Suprapubic skin (tissue), 4 donors: ENCODE measurements at regions not wholly inside any gene's neighbourhood (a gene's known extent, or its start where the extent isn't known, plus 50 kb on each side); places are given as distances from the start of the nearest gene placed in this dataset.
"Not testable (repeated sequence)": the region's sequence is repeated elsewhere in the genome, so short reads cannot be mapped to it uniquely, and the experiment has no call there.

Source experiments
- DNase-seq, 2 donors: peaks; one replicate each; pipeline ENCODE4 v3.0.0-alpha.2; 2019; ENCODE audit warnings: low spot score in 2 of 2
- H3K27ac ChIP-seq: fragments of 200-600 bp; sonication (generic); one replicate; pipeline ENCODE4 v1.5.1; 2019
- H3K27me3 ChIP-seq: fragments of 200-600 bp; sonication (generic); one replicate; pipeline ENCODE4 v1.5.1; 2019
- H3K36me3 ChIP-seq: fragments of 200-600 bp; sonication (generic); one replicate; pipeline ENCODE4 v1.5.1; 2019
- H3K4me1 ChIP-seq: fragments of 200-600 bp; sonication (generic); one replicate; pipeline ENCODE4 v1.5.1; 2019
- H3K4me3 ChIP-seq: fragments of 200-600 bp; sonication (generic); one replicate; pipeline ENCODE4 v1.5.1; 2019; ENCODE audit warnings: mild to moderate bottlenecking
- H3K9me3 ChIP-seq: fragments of 200-600 bp; sonication (generic); one replicate; pipeline ENCODE4 v1.5.1; 2019
- EP300 ChIP-seq: sonication (generic); formaldehyde crosslinking; IDR thresholded peaks from one replicate; pipeline ENCODE4 v1.6.1; 2017; ENCODE audit warnings: antibody characterized with exemption
- POLR2A ChIP-seq, 2 donors: fragments of 450-650 bp; IDR thresholded peaks; one replicate each; pipeline ENCODE4 v1.6.1; 2017; ENCODE audit warnings: antibody characterized with exemption in 2 of 2, mild to moderate bottlenecking in 2 of 2, moderate library complexity in 2 of 2
- POLR2AphosphoS5 ChIP-seq, 3 donors: sonication (generic); formaldehyde crosslinking; IDR thresholded peaks; one replicate each; pipeline ENCODE4 v1.6.1; 2017; ENCODE audit warnings: antibody characterized with exemption in 3 of 3
- WGBS: methylation state at CpG from one replicate; pipeline ENCODE4 v1.1.5; 2018; 5-methylcytosine and 5-hydroxymethylcytosine counted together
- TF ChIP-seq, protein P1 (sequence below), 2 donors: fragments of 200-600 bp in 1 of 2; fragments of 450-650 bp in 1 of 2; sonication (generic) in 1 of 2; IDR thresholded peaks; one replicate each; pipeline ENCODE4 v1.5.1; 2016 to 2019; ENCODE audit warnings: antibody characterized with exemption in 2 of 2, mild to moderate bottlenecking in 1 of 2, moderate library complexity in 1 of 2

DNA sequence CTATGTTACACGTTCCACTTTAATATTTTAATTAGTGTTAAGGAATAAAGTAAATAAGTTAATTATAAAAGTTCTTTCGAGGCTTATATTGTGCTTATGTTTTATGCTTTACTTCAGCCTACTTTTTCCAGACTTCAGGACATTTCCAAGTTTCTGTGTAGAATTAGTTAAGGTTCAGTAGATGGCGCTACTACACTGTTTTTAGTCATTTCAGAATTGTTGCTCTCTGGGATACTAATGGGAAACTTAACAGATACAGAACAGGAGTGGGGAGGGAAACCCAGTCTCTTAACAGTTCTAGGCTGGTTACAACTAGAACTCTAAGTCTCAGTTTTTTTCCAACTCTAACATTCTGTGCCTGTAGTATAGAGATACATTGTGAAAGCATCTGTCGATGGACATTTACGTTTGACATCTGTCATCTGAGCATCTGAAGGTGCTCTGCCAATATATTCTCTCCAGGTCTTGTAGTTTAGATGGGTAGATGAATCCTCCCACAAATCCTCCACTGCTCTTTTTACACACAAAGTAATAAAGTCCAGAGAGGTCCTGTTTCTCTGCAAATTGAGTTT, 56.8 kb upstream of the FAM171A1 start:
- DNase-seq, result no peak

DNA sequence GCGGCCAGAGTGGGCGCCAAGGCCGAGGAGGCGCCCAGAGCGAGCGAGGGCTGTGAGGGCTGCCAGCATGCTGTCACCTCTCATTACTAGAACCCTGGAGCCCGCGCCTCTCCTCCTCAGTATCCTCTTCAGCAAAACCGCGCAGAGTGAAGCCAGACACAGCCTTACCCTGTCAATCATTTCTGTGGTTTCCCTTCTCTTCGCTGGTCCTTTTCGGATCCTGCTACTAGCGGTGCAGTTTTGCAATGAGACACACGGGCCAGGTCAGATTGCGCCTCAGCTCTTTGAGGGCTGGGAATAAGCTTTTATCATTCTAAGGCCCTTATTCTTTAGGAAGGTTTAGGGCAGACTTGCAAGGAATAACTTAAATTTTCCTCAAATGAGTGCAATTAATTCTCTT, 55.5 kb upstream of the FAM171A1 start:
- Histone ChIP-seq H3K27me3 (no peaks in the 10 kb centered on the region), H3K27ac (no peak overlapping the region), H3K4me1 (no peaks in the 10 kb centered on the region), H3K9me3 (no peaks in the 10 kb centered on the region), H3K36me3 (no peaks in the 10 kb centered on the region), H3K4me3 (no peak overlapping the region)
- TF ChIP-seq POLR2AphosphoS5 (IDR thresholded peaks at IDR 0.05) (no peak), EP300 (no peak)
- 88% methylated on average over 9 of the region's 15 CpGs for WGBS
- DNase-seq, result no peak

More for the DNA sequence above, 56.8 kb upstream of the FAM171A1 start:
- H3K27ac ChIP-seq, result no peak overlapping the region
- H3K4me1 ChIP-seq, result no peaks in the 10 kb centered on the region
- H3K27me3 ChIP-seq, result no peaks in the 10 kb centered on the region
- WGBS, result 36% methylated on average over 5 of the region's 5 CpGs
- H3K36me3 ChIP-seq, result no peaks in the 10 kb centered on the region
- no peaks in the 10 kb centered on the region for H3K9me3 ChIP-seq
- TF ChIP-seq, protein P1, sequence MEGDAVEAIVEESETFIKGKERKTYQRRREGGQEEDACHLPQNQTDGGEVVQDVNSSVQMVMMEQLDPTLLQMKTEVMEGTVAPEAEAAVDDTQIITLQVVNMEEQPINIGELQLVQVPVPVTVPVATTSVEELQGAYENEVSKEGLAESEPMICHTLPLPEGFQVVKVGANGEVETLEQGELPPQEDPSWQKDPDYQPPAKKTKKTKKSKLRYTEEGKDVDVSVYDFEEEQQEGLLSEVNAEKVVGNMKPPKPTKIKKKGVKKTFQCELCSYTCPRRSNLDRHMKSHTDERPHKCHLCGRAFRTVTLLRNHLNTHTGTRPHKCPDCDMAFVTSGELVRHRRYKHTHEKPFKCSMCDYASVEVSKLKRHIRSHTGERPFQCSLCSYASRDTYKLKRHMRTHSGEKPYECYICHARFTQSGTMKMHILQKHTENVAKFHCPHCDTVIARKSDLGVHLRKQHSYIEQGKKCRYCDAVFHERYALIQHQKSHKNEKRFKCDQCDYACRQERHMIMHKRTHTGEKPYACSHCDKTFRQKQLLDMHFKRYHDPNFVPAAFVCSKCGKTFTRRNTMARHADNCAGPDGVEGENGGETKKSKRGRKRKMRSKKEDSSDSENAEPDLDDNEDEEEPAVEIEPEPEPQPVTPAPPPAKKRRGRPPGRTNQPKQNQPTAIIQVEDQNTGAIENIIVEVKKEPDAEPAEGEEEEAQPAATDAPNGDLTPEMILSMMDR (IDR thresholded peaks at IDR 0.05), result peak in 1 of 2 donors; percentile 13
- TF ChIP-seq EP300, result no peak
- no peak overlapping the region for H3K4me3 ChIP-seq

DNA sequence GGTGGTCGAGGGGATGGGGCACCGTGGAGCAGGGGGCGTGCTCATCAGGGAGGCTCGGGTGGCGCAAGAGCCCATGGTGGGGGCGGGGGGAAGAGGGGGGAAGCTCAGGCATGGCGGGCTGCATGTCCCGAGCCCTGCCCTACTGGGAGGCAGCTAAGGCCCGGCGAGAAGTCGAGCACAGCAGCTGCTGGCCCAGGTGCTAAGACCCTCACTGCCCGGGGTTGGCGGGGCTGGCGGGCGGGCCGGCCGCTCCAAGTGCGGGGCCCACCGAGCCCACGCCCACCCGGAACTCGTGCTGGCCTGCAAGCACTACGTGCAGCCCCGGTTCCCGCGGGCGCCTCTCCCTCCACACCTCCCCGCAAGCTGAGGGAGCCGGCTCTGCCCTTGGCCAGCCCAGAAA, 55.0 kb upstream of the FAM171A1 start:
- no peak for DNase-seq
- 95% methylated on average over 22 of the region's 29 CpGs for WGBS
- Histone ChIP-seq H3K27ac (no peak overlapping the region), H3K4me1 (no peaks in the 10 kb centered on the region), H3K36me3 (no peaks in the 10 kb centered on the region), H3K27me3 (no peaks in the 10 kb centered on the region), H3K9me3 (no peaks in the 10 kb centered on the region), H3K4me3 (no peak overlapping the region)
- TF ChIP-seq, protein P1 (IDR thresholded peaks at IDR 0.05), result no peak
- no peak for TF ChIP-seq POLR2A (IDR thresholded peaks at IDR 0.05)
- no peak for TF ChIP-seq POLR2AphosphoS5 (IDR thresholded peaks at IDR 0.05)
- no peak for TF ChIP-seq EP300

DNA sequence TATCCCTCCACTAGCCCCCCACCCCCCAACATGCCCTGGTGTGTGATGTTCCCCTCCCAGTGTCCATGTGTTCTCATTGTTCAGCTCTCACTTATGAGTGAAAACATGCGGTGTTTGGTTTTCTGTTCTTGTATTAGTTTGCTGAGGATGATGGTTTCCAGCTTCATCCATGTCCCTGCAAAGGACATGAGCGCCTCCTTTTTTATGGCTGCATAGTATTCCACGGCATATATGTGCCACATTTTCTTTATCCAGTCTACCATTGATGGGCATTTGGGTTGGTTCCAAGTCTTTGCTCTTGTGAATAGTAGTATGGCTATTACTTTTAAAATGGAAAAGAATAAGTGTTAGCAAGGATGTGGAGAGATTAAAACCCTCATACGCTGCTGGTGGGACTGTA, 50.8 kb upstream of the FAM171A1 start:
- H3K9me3 ChIP-seq, DNase-seq, H3K4me3 ChIP-seq, H3K27ac ChIP-seq, H3K4me1 ChIP-seq, H3K27me3 ChIP-seq, H3K36me3 ChIP-seq: not testable (repeated sequence)
- WGBS, result 92% methylated on average over 4 of the region's 4 CpGs
